Prostate gland (tissue), 2 donors: ENCODE measurements at regions not wholly inside any gene's neighbourhood (a gene's known extent, or its start where the extent isn't known, plus 50 kb on each side); places are given as distances from the start of the nearest gene placed in this dataset.

Experiments
- CTCF ChIP-seq, 4 experiments: fragments of 200-600 bp in 2 of 4; fragments of 450-650 bp in 2 of 4; sonication (generic) in 2 of 4; IDR thresholded peaks; 1 replicate in 3 of 4; 2 replicates in 1 of 4; pipeline ENCODE4 v1.5.1; 2016 to 2019; ENCODE audit warnings: antibody characterized with exemption in 4 of 4, mild to moderate bottlenecking in 2 of 4, moderate library complexity in 2 of 4
- POLR2A ChIP-seq: fragments of 450-650 bp; IDR thresholded peaks from one replicate; pipeline ENCODE4 v1.6.1; 2016; ENCODE audit warnings: antibody characterized with exemption, mild to moderate bottlenecking
- POLR2AphosphoS5 ChIP-seq: sonication (generic); formaldehyde crosslinking; IDR thresholded peaks from one replicate; pipeline ENCODE4 v1.6.1; 2017; ENCODE audit warnings: antibody characterized with exemption

- no peak for TF ChIP-seq POLR2A
- no peak for TF ChIP-seq CTCF (IDR thresholded peaks at IDR 0.05)
- no peak for TF ChIP-seq POLR2AphosphoS5
Observed at GRCh38 chr4:56259655-56260054, 127.6 kb downstream of the AASDH start.
